Left ventricle myocardium inferior (tissue), 1 donor: ENCODE measurements at regions not wholly inside any gene's neighbourhood (a gene's known extent, or its start where the extent isn't known, plus 50 kb on each side); places are given as distances from the start of the nearest gene placed in this dataset.

Source experiments
- DNase-seq: peaks from one replicate; pipeline ENCODE4 v3.0.0-alpha.2; 2020
- H3K27ac ChIP-seq: fragments of 200-600 bp; replicated peaks from 2 replicates; pipeline ENCODE4 v1.8.0; 2021
- H3K27me3 ChIP-seq: fragments of 200-600 bp; 2 replicates; pipeline ENCODE4 v1.8.0; 2021; ENCODE audit warnings: low read depth
- H3K36me3 ChIP-seq: fragments of 200-600 bp; 2 replicates; pipeline ENCODE4 v1.8.0; 2021
- H3K4me1 ChIP-seq: fragments of 200-600 bp; 2 replicates; pipeline ENCODE4 v1.8.0; 2021
- H3K4me3 ChIP-seq: fragments of 200-600 bp; 2 replicates; pipeline ENCODE4 v1.8.0; 2021; ENCODE audit warnings: mild to moderate bottlenecking, moderate library complexity
- H3K9me3 ChIP-seq: fragments of 200-600 bp; replicated peaks from 2 replicates; pipeline ENCODE4 v1.8.0; 2021
- intact Hi-C: fragments of 100-400 bp; cut with micrococcal nuclease; formaldehyde crosslinking; loops from one replicate; pipeline ENCODE4 v1.11.0; 2022
- TF ChIP-seq, protein P1 (sequence below): fragments of 200-600 bp; IDR thresholded peaks from 2 replicates; pipeline ENCODE4 v1.8.0; 2021; ENCODE audit warnings: antibody characterized with exemption, mild to moderate bottlenecking, borderline replicate concordance
- donor health status: DM: no; HTN: yes; CAD: no; lungs with severe emphysema.

DNA sequence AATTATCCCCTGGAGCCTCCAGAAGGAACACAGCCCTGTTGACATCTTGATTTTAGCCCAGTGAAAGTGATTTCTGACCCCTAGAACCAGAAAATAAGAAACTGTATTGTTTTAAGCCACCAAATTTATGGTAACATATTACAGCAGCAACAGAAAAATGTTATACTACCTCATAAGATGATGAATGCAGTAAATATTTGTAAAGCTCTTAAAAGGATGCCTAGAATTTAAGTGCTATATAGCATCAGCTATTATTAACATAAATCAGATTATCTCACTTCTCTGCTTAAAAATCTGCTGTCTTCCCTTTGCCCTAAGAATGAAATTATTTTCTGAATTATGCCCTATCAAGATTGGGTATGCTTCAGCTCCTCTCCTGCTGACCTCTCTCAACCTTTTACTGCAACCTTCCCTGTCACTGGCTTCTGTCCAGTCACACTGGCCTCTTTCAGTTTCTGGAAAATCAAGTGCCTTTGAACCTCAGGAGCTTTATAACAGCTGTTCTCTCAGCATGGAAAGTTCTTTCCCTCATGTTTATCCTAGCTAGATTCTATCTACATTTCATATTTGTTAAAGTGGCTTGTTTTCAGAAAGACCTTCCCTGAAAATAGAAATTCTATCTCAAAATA lies 78.9 kb downstream of the GPR37 start:
- DNase-seq = no peak
- intact Hi-C loops = no loop called here
- Histone ChIP-seq H3K9me3 (no peaks in the 10 kb centered on the region), H3K27me3 (no peaks in the 10 kb centered on the region), H3K36me3 (no peaks in the 10 kb centered on the region), H3K4me1 (no peaks in the 10 kb centered on the region), H3K27ac (no peak overlapping the region), H3K4me3 (no peak overlapping the region)
- TF ChIP-seq, protein P1, sequence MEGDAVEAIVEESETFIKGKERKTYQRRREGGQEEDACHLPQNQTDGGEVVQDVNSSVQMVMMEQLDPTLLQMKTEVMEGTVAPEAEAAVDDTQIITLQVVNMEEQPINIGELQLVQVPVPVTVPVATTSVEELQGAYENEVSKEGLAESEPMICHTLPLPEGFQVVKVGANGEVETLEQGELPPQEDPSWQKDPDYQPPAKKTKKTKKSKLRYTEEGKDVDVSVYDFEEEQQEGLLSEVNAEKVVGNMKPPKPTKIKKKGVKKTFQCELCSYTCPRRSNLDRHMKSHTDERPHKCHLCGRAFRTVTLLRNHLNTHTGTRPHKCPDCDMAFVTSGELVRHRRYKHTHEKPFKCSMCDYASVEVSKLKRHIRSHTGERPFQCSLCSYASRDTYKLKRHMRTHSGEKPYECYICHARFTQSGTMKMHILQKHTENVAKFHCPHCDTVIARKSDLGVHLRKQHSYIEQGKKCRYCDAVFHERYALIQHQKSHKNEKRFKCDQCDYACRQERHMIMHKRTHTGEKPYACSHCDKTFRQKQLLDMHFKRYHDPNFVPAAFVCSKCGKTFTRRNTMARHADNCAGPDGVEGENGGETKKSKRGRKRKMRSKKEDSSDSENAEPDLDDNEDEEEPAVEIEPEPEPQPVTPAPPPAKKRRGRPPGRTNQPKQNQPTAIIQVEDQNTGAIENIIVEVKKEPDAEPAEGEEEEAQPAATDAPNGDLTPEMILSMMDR = no peak

DNA sequence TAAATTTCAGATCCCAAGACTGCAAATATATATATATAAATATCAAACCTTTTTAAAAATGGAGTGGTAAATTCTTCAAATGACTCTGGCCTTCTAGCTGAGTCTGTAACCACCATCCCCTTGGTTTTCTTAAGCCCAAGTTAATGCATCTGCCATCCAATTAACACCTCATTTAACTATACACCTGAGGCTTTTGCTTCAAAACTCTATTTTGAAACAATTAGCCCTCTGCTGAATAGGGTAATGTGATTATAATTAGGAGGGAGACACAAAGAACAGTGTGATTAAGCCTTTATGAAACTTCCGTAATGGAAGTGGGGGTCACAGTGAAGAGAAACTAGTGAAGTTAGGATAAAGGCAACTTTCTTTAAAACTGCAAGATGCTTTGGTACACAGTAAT lies 83.6 kb downstream of the GPR37 start:
- Histone ChIP-seq H3K4me3 (no peak overlapping the region), H3K4me1 (no peaks in the 10 kb centered on the region), H3K9me3 (no peaks in the 10 kb centered on the region), H3K27ac (no peak overlapping the region), H3K36me3 (no peaks in the 10 kb centered on the region), H3K27me3 (no peaks in the 10 kb centered on the region)
- TF ChIP-seq, protein P1 = no peak
- intact Hi-C loops = no loop called here
- DNase-seq = no peak

DNA sequence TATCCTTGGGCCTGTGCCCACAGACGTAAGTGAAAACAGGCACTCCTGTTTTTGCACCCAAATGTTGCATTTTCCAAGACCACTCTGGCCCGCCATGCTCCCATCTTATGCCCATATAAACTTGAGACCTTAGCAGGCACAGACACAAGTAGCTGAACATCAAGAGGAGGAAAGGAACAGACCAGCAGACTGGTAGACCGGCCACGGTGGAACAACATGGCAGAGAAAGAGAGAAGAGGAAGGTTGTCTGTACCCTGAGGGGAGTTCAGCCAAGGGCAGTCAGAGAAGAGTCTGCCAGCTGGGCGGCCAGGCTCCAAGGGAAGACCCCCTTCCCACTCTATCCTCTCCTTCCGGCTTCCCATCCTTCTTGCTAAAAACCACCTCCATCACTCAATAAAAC lies 85.3 kb downstream of the GPR37 start:
- no peak overlapping the region for H3K4me3 ChIP-seq
- no peaks in the 10 kb centered on the region for H3K9me3 ChIP-seq
- intact Hi-C loops = no loop called here
- no peaks in the 10 kb centered on the region for H3K4me1 ChIP-seq
- no peak overlapping the region for H3K27ac ChIP-seq
- no peaks in the 10 kb centered on the region for H3K27me3 ChIP-seq
- no peak for DNase-seq
- H3K36me3 ChIP-seq = no peaks in the 10 kb centered on the region
- TF ChIP-seq, protein P1 = no peak

DNA sequence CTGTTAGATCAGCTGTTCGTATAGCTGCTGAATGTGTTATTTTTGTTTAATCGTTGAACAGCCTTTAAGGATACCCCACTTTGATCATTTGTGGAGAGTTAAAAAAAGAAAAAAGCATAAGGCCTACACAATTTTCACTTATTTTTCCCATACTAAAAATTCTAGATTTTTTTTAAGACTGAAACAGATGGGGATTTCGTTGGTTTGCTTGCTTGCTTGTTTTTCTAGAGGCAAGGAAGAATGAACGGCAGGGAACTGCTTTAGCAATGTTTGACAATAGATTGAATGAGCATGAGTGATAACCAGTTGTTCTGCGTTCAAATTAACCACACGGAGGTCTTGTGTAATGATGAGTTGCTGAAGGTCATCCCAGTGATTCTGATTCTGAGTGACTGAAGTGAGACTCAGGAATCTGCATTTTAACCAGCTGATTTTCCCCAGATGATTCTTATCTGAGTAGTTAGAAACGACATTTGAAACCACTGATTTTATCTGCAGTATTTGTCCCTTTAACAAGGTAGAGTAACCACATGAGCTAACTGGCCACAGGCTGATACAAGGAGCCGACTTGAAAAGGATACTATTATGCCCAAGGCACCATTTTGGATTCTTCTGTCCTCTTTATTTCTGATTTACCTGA lies 85.9 kb downstream of the GPR37 start:
- intact Hi-C loops = no loop called here
- Histone ChIP-seq H3K27me3 (no peaks in the 10 kb centered on the region), H3K4me1 (no peaks in the 10 kb centered on the region), H3K27ac (no peak overlapping the region), H3K36me3 (no peaks in the 10 kb centered on the region), H3K9me3 (no peaks in the 10 kb centered on the region), H3K4me3 (no peak overlapping the region)
- DNase-seq = no peak
- TF ChIP-seq, protein P1 = no peak

DNA sequence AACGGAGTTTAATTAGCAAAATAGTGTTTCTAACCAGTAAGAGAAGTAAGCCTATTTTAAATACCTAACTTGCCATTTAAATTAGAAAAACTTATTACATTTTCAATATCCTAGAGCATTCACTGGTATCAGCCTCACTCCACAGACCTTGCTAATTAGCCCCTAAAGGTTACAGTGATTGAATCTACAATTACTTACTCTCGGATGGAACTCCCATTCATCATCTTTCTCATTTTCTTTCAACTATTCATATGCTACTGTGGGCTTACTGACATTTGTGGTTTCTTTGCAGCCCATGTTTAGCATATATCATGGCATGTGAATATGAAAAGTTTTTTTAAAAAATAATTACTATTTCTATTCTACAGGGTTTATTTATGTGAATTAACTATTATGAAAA lies 86.4 kb downstream of the GPR37 start:
- Histone ChIP-seq H3K4me3 (no peak overlapping the region), H3K27me3 (no peaks in the 10 kb centered on the region), H3K4me1 (no peaks in the 10 kb centered on the region), H3K9me3 (no peaks in the 10 kb centered on the region), H3K36me3 (no peaks in the 10 kb centered on the region), H3K27ac (no peak overlapping the region)
- intact Hi-C loops = no loop called here
- TF ChIP-seq, protein P1 = no peak
- no peak for DNase-seq
